OCI-LY7 (cell line): ENCODE measurements at regions not wholly inside any gene's neighbourhood (a gene's known extent, or its start where the extent isn't known, plus 50 kb on each side); places are given as distances from the start of the nearest gene placed in this dataset.

Experiments used
- BruUV-seq: library from RNA; stranded (reverse); fragments of 400-500 nt; replicated peaks from 2 replicates; lab custom pipeline; 2021; lab: Mats Ljungman, UMichigan
- CTCF ChIA-PET: fragments of 300-600 bp; sonication (Branson Sonifier 250); formaldehyde crosslinking; loops from one replicate; lab custom pipeline; 2022; ENCODE audit warnings: antibody characterized with exemption; ENCODE audit not compliant: unreplicated experiment; lab: Charles Lee
- POLR2A ChIA-PET: fragments of 300-600 bp; sonication (Branson Sonifier 250); formaldehyde crosslinking; loops from one replicate; lab custom pipeline; 2022; ENCODE audit warnings: antibody characterized with exemption; lab: Charles Lee
- DNase-seq: peaks from one replicate; pipeline ENCODE4 v3.0.0-alpha.2; 2015; ENCODE audit warnings: low spot score
- H2AFZ ChIP-seq: fragments of 200-600 bp; sonication (generic), shearing (Covaris generic); 2 replicates; pipeline ENCODE4 v1.6.1; 2014; ENCODE audit warnings: mild to moderate bottlenecking, antibody characterized with exemption, low read length, moderate library complexity
- H3K27ac ChIP-seq: fragments of 200-600 bp; sonication (generic); 2 replicates; pipeline ENCODE4 v1.5.1; 2014; ENCODE audit warnings: mixed run types, low read depth, mild to moderate bottlenecking, moderate library complexity, low read length, inconsistent platforms; ENCODE audit not compliant: poor library complexity, severe bottlenecking
- H3K36me3 ChIP-seq: fragments of 200-600 bp; sonication (generic); 2 replicates; pipeline ENCODE4 v1.6.1; 2014; ENCODE audit warnings: mild to moderate bottlenecking, antibody characterized with exemption, low read length, moderate library complexity, mixed read lengths; ENCODE audit not compliant: insufficient read depth
- H3K4me1 ChIP-seq: fragments of 200-600 bp; sonication (generic); 2 replicates; pipeline ENCODE4 v1.5.1; 2014; ENCODE audit warnings: mild to moderate bottlenecking, low read length; ENCODE audit not compliant: insufficient read depth, poor library complexity, severe bottlenecking
- H3K4me2 ChIP-seq: fragments of 200-600 bp; sonication (generic); 2 replicates; pipeline ENCODE4 v1.6.1; 2014; ENCODE audit warnings: mild to moderate bottlenecking, low read length
- H3K4me3 ChIP-seq: fragments of 200-600 bp; sonication (generic); 2 replicates; pipeline ENCODE4 v1.5.1; 2014; ENCODE audit warnings: mild to moderate bottlenecking, low read depth, low read length; ENCODE audit not compliant: poor library complexity, severe bottlenecking
- H3K79me2 ChIP-seq: fragments of 200-600 bp; sonication (generic); 2 replicates; pipeline ENCODE4 v1.6.1; 2016; ENCODE audit warnings: low read depth, mild to moderate bottlenecking, low read length, moderate library complexity, mixed read lengths; ENCODE audit not compliant: insufficient read depth
- H3K9me2 ChIP-seq: fragments of 200-600 bp; sonication (generic); 2 replicates; pipeline ENCODE4 v1.6.1; 2016; ENCODE audit warnings: mild to moderate bottlenecking, low read length, mixed read lengths; ENCODE audit not compliant: insufficient read depth
- H3K9me3 ChIP-seq: fragments of 200-600 bp; sonication (generic); 2 replicates; pipeline ENCODE4 v1.6.1; 2014; ENCODE audit warnings: mild to moderate bottlenecking, mixed run types, low read length, mixed read lengths
- H4K20me1 ChIP-seq: fragments of 200-600 bp; sonication (generic); 2 replicates; pipeline ENCODE4 v1.6.1; 2014; ENCODE audit warnings: mild to moderate bottlenecking, antibody characterized with exemption, low read length, moderate library complexity, mixed read lengths; ENCODE audit not compliant: insufficient read depth
- EZH2phosphoT487 ChIP-seq: fragments of 200-600 bp; sonication (generic); IDR thresholded peaks from 2 replicates; pipeline ENCODE4 v1.6.1; 2018; ENCODE audit warnings: low read depth, borderline replicate concordance, mild to moderate bottlenecking, mixed run types, antibody characterized with exemption, low read length, moderate library complexity, mixed read lengths
- intact Hi-C: fragments of 100-400 bp; cut with micrococcal nuclease; formaldehyde crosslinking; loops from one replicate; pipeline ENCODE4 v1.10.0; 2022; ENCODE audit not compliant: unreplicated experiment
- TF ChIP-seq, protein P1 (sequence below): fragments of 200-600 bp; sonication (generic); conservative IDR thresholded peaks from 2 replicates; pipeline ENCODE4 v1.5.1; 2014; ENCODE audit warnings: mild to moderate bottlenecking, antibody characterized with exemption, low read length, moderate library complexity, mixed read lengths

DNA sequence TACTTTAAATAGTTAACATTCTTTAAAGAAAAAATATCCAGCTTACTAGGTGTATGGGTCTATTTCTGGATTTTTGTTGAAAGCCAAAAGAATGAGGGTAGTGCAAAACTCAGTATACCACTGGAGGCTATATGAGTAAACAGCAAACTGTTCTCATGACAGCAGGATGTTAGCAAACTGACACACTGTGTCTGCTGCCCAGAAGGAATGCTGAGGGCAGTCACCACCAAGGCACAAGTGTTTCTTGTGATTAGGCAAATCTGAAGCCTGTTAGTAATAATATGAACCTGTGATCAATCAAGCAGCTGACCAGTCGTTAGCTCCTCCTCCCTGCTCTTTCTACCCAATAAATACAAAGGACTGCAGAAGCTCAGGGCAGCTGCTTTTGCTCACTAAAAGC lies 50.5 kb upstream of the SULT1C3 start:
- Histone ChIP-seq H3K4me2 (no peak overlapping the region), H3K79me2 (no peaks in the 10 kb centered on the region), H3K9me2 (no peaks in the 10 kb centered on the region), H3K9me3 (no peaks in the 10 kb centered on the region), H3K4me3 (no peak overlapping the region), H3K27ac (no peak overlapping the region), H3K36me3 (no peaks in the 10 kb centered on the region), H3K4me1 (no peaks in the 10 kb centered on the region), H4K20me1 (no peaks in the 10 kb centered on the region), H2AFZ (no peak overlapping the region)
- no peak for DNase-seq
- no peak for TF ChIP-seq EZH2phosphoT487
- TF ChIP-seq, protein P1, sequence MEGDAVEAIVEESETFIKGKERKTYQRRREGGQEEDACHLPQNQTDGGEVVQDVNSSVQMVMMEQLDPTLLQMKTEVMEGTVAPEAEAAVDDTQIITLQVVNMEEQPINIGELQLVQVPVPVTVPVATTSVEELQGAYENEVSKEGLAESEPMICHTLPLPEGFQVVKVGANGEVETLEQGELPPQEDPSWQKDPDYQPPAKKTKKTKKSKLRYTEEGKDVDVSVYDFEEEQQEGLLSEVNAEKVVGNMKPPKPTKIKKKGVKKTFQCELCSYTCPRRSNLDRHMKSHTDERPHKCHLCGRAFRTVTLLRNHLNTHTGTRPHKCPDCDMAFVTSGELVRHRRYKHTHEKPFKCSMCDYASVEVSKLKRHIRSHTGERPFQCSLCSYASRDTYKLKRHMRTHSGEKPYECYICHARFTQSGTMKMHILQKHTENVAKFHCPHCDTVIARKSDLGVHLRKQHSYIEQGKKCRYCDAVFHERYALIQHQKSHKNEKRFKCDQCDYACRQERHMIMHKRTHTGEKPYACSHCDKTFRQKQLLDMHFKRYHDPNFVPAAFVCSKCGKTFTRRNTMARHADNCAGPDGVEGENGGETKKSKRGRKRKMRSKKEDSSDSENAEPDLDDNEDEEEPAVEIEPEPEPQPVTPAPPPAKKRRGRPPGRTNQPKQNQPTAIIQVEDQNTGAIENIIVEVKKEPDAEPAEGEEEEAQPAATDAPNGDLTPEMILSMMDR, result no peak
- ChIA-PET POLR2A (no interaction called here), CTCF (no interaction called here)
- BruUV-seq, result no TSS peak
- intact Hi-C loops, result no loop called here
